HL-60 (cell line): ENCODE measurements at regions not wholly inside any gene's neighbourhood (a gene's known extent, or its start where the extent isn't known, plus 50 kb on each side); places are given as distances from the start of the nearest gene placed in this dataset.

Experiments used
- POLR2AphosphoS5 ChIP-seq: IDR thresholded peaks from 2 replicates; pipeline ENCODE4 v1.6.1; 2012; ENCODE audit warnings: low read depth
- REST ChIP-seq: IDR thresholded peaks from 2 replicates; pipeline ENCODE4 v1.6.1; 2012; ENCODE audit warnings: low read depth; ENCODE audit not compliant: insufficient replicate concordance
- SPI1 ChIP-seq: IDR thresholded peaks from 2 replicates; pipeline ENCODE4 v1.6.1; 2012; ENCODE audit warnings: low read depth, mild to moderate bottlenecking, borderline replicate concordance
- TF ChIP-seq, protein P1 (sequence below): IDR thresholded peaks from one replicate; pipeline ENCODE4 v1.5.1; 2011; ENCODE audit warnings: low read length, control low read depth, inconsistent platforms; ENCODE audit not compliant: insufficient read depth

- TF ChIP-seq, protein P1, sequence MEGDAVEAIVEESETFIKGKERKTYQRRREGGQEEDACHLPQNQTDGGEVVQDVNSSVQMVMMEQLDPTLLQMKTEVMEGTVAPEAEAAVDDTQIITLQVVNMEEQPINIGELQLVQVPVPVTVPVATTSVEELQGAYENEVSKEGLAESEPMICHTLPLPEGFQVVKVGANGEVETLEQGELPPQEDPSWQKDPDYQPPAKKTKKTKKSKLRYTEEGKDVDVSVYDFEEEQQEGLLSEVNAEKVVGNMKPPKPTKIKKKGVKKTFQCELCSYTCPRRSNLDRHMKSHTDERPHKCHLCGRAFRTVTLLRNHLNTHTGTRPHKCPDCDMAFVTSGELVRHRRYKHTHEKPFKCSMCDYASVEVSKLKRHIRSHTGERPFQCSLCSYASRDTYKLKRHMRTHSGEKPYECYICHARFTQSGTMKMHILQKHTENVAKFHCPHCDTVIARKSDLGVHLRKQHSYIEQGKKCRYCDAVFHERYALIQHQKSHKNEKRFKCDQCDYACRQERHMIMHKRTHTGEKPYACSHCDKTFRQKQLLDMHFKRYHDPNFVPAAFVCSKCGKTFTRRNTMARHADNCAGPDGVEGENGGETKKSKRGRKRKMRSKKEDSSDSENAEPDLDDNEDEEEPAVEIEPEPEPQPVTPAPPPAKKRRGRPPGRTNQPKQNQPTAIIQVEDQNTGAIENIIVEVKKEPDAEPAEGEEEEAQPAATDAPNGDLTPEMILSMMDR, result no peak
- TF ChIP-seq POLR2AphosphoS5 (no peak), SPI1 (no peak), REST (no peak)
Measured at GRCh38 chr12:25616286-25616685, 63.2 kb upstream of the LMNTD1 start.
